A549 (cell line): ENCODE measurements at regions not wholly inside any gene's neighbourhood (a gene's known extent, or its start where the extent isn't known, plus 50 kb on each side); places are given as distances from the start of the nearest gene placed in this dataset.

Experiments
- ATAC-seq, 2 experiments: fragments of 200-7000 bp in 1 of 2; fragments of >200 bp in 1 of 2; cut with Nextera tagmentation in 1 of 2; cut with Tn5 transposase in 1 of 2; 3 replicates each; pipeline versions ENCODE4 v1.8.0 to v1.9.1; 2018 to 2020; ENCODE audit warnings: mild to moderate bottlenecking in 1 of 2, moderate library complexity in 1 of 2
- CTCF ChIA-PET: fragments of 300-600 bp; sonication (Branson Sonifier 250); formaldehyde crosslinking; extraction: SDS; loops from one replicate; lab custom pipeline; 2021; ENCODE audit warnings: antibody characterized with exemption, inconsistent platforms; lab: Yijun Ruan, JAX
- POLR2A ChIA-PET: fragments of 350-600 bp; formaldehyde crosslinking; extraction: SDS; loops from one replicate; lab custom pipeline; 2021; ENCODE audit warnings: antibody characterized with exemption, inconsistent platforms; lab: Yijun Ruan, JAX
- DNase-seq, 2 experiments: peaks; one replicate each; pipeline versions ENCODE4 v3.0.0 to v3.0.0-alpha.2; 2011 to 2016; ENCODE audit warnings: low read depth in 1 of 2, low spot score in 1 of 2
- FAIRE-seq: peaks from 2 replicates; lab custom pipeline; 2011; peaks lifted over from hg19 to GRCh38; lab: Jason Lieb, UNC
- H3K27ac ChIP-seq, 2 experiments: fragments of >200 bp; sonication (Bioruptor Twin); formaldehyde crosslinking; 3 replicates each; pipeline ENCODE4 v1.5.1; 2016 to 2017
- H3K4me1 ChIP-seq: fragments of >200 bp; sonication (Bioruptor Twin); formaldehyde crosslinking; 3 replicates; pipeline ENCODE4 v1.6.1; 2016
- H3K4me2 ChIP-seq: fragments of >200 bp; sonication (Bioruptor Twin); formaldehyde crosslinking; 3 replicates; pipeline ENCODE4 v1.6.1; 2016
- H3K4me3 ChIP-seq: fragments of >200 bp; sonication (Bioruptor Twin); formaldehyde crosslinking; 3 replicates; pipeline ENCODE4 v1.5.1; 2016
- H3K9me3 ChIP-seq: fragments of >200 bp; sonication (Bioruptor Twin); formaldehyde crosslinking; 3 replicates; pipeline ENCODE4 v1.6.1; 2016
- FOSB ChIP-seq: fragments of 250-450 bp; sonication (Bioruptor Pico); IDR thresholded peaks from 2 replicates; pipeline ENCODE4 v1.5.0; 2020; ENCODE audit warnings: mild to moderate bottlenecking, moderate library complexity
- FOSL2 ChIP-seq, 2 experiments: fragments of 450-650 bp in 1 of 2; fragments of >200 bp in 1 of 2; sonication (Bioruptor Twin) in 1 of 2; formaldehyde crosslinking; IDR thresholded peaks; 2 replicates each; pipeline versions ENCODE4 v1.5.0 to v1.6.1; 2016 to 2020; ENCODE audit warnings: mild to moderate bottlenecking in 1 of 2, moderate library complexity in 1 of 2
- FOXS1 ChIP-seq: fragments of 250-450 bp; sonication (Bioruptor Pico); IDR thresholded peaks from 2 replicates; pipeline ENCODE4 v1.5.0; 2020; ENCODE audit warnings: mild to moderate bottlenecking, moderate library complexity
- GATA3 ChIP-seq: IDR thresholded peaks from 2 replicates; pipeline ENCODE4 v1.6.1; 2012; ENCODE audit warnings: borderline replicate concordance
- HDAC2 ChIP-seq: fragments of 200-600 bp; sonication (generic); IDR thresholded peaks from 2 replicates; pipeline ENCODE4 v1.6.1; 2016
- HOXA7 ChIP-seq: fragments of 250-450 bp; sonication (Bioruptor Pico); IDR thresholded peaks from 2 replicates; pipeline ENCODE4 v1.5.0; 2020; ENCODE audit warnings: mild to moderate bottlenecking, moderate library complexity
- HOXB5 ChIP-seq: fragments of 250-450 bp; sonication (Bioruptor Pico); IDR thresholded peaks from 2 replicates; pipeline ENCODE4 v1.5.0; 2020; ENCODE audit warnings: mild to moderate bottlenecking, moderate library complexity
- JUN ChIP-seq, 2 experiments: fragments of >200 bp; sonication (Bioruptor Twin); formaldehyde crosslinking; IDR thresholded peaks; 2 replicates in 1 of 2; 3 replicates in 1 of 2; pipeline ENCODE4 v1.6.1; 2016 to 2017
- JUNB ChIP-seq: fragments of >200 bp; sonication (Bioruptor Twin); formaldehyde crosslinking; IDR thresholded peaks from 2 replicates; pipeline ENCODE4 v1.6.1; 2016
- KDM5A ChIP-seq: fragments of 200-600 bp; sonication (generic); IDR thresholded peaks from 2 replicates; pipeline ENCODE4 v1.6.1; 2016; ENCODE audit warnings: antibody characterized with exemption, mild to moderate bottlenecking
- POLR2AphosphoS2 ChIP-seq: conservative IDR thresholded peaks from 2 replicates; pipeline ENCODE4 v1.6.1; 2012; ENCODE audit warnings: low read length, improper control_type of control experiment, inconsistent platforms
- RAD21 ChIP-seq, 2 experiments: fragments of >200 bp in 1 of 2; sonication (Bioruptor Twin) in 1 of 2; formaldehyde crosslinking in 1 of 2; IDR thresholded peaks in 1 of 2; conservative IDR thresholded peaks in 1 of 2; 2 replicates in 1 of 2; 3 replicates in 1 of 2; pipeline ENCODE4 v1.6.1; 2012 to 2018; ENCODE audit warnings: inconsistent platforms in 1 of 2
- REST ChIP-seq: fragments of 200-600 bp; sonication (generic); IDR thresholded peaks from 2 replicates; pipeline ENCODE4 v1.6.1; 2016; ENCODE audit warnings: antibody characterized with exemption, mild to moderate bottlenecking, moderate library complexity
- RNF2 ChIP-seq: fragments of 200-600 bp; sonication (generic); IDR thresholded peaks from 2 replicates; pipeline ENCODE4 v1.6.1; 2016; ENCODE audit warnings: low read depth, mild to moderate bottlenecking, antibody characterized with exemption, moderate library complexity, borderline replicate concordance
- SREBF2 ChIP-seq: fragments of 450-650 bp; IDR thresholded peaks from 2 replicates; pipeline ENCODE4 v1.6.1; 2014; ENCODE audit warnings: mild to moderate bottlenecking, moderate library complexity
- TFCP2L1 ChIP-seq: fragments of 250-450 bp; sonication (Bioruptor Pico); IDR thresholded peaks from 2 replicates; pipeline ENCODE4 v1.5.0; 2021; ENCODE audit warnings: mild to moderate bottlenecking
- ZC3H11A ChIP-seq: fragments of 450-650 bp; IDR thresholded peaks from 2 replicates; pipeline ENCODE4 v1.6.1; 2014; ENCODE audit warnings: antibody characterized with exemption, mild to moderate bottlenecking
- ZFP36 ChIP-seq: fragments of 450-650 bp; IDR thresholded peaks from 2 replicates; pipeline ENCODE4 v1.6.1; 2014; ENCODE audit warnings: borderline replicate concordance; ENCODE audit not compliant: partially characterized antibody
- ZNF302 ChIP-seq: fragments of 250-450 bp; sonication (Bioruptor Pico); IDR thresholded peaks from 2 replicates; pipeline ENCODE4 v1.9.0; 2021; ENCODE audit warnings: inconsistent platforms, mild to moderate bottlenecking, moderate library complexity
- WGBS: methylation state at CpG from one replicate; pipeline ENCODE4 v1.1.6; 2017; ENCODE audit errors: missing lambda C conversion rate; 5-methylcytosine and 5-hydroxymethylcytosine counted together
- TF ChIP-seq, protein P1 (sequence below): fragments of >200 bp; sonication (Bioruptor Twin); formaldehyde crosslinking; IDR thresholded peaks from 3 replicates; pipeline ENCODE4 v1.6.1; 2016
- TF ChIP-seq, protein P2 (sequence below): fragments of >200 bp; sonication (Bioruptor Twin); formaldehyde crosslinking; IDR thresholded peaks from 3 replicates; pipeline ENCODE4 v1.5.1; 2016

GRCh38 chr20:40949346-40949745, 79.3 kb upstream of the TOP1 start:
- DNase-seq (no peak), ATAC-seq (no peak), FAIRE-seq (no peak)
- WGBS, result 0% methylated on average over 2 of the region's 2 CpGs
- no peaks in the 10 kb centered on the region for H3K4me1 ChIP-seq
- H3K4me3 ChIP-seq, result no peak overlapping the region
- POLR2A ChIA-PET, result no interaction called here
- no peak overlapping the region for H3K27ac ChIP-seq
- CTCF ChIA-PET, result interaction anchor here (1.6 kb wide), 1 partner anchor 13 kb away, joined by 5 read pairs; no protein-coding TSS in a partner anchor
- H3K9me3 ChIP-seq, result peaks cover 6% of the 10 kb centered on the region; the same call in 1 of the 3 replicates
- TF ChIP-seq GATA3 (no peak), REST (no peak), RNF2 (no peak), ZFP36 (no peak), ZNF302 (CRISPR knock-in tag) (no peak), HOXA7 (CRISPR knock-in tag) (no peak), ZC3H11A (no peak), JUNB (no peak), TFCP2L1 (CRISPR knock-in tag) (no peak), HDAC2 (no peak), RAD21 (conservative IDR thresholded peaks at IDR 0.05 in 1 of 2, IDR thresholded peaks at IDR 0.05 in 1 of 2) (no peak)
- no peak overlapping the region for H3K4me2 ChIP-seq

DNA sequence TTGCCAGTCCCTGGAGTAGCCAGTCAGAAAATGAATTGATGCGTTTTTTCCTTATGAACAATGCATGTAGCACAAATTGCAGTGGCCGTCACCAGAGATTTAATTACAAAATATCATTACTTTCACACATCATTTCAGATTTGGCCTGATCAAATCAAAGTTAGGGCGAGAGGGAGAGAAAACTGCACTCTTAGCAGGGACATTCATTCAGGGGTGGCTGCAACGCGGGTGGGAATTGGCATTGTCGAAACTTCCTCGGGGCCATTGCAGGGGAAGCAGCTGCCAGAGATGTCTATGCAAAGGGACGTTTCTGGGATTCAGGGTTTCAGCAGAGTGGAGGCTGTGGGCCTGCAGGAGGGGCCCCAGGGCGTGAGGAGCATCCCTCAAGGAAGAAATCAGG, 76.5 kb upstream of the TOP1 start:
- WGBS, result 38% methylated on average over 9 of the region's 9 CpGs
- TF ChIP-seq SREBF2 (no peak), GATA3 (no peak), ZC3H11A (no peak), FOXS1 (CRISPR knock-in tag) (no peak), KDM5A (no peak)
- TF ChIP-seq, all 56 proteins: peak for 0
- H3K27ac ChIP-seq, result no peak overlapping the region
- ChIA-PET POLR2A (no interaction called here), CTCF (interaction anchor here (0.9 to 4.1 kb wide), 5 partner anchors 11 to 1683 kb away, joined by 3 to 54 read pairs (median 5); no protein-coding TSS in a partner anchor)
- no peak for DNase-seq
- H3K9me3 ChIP-seq, result peaks cover 9% of the 10 kb centered on the region; the same call in 2 of the 3 replicates
- ATAC-seq, result no peak
- no peak overlapping the region for H3K4me2 ChIP-seq
- FAIRE-seq, result no peak
- H3K4me1 ChIP-seq, result no peaks in the 10 kb centered on the region
- H3K4me3 ChIP-seq, result no peak overlapping the region

GRCh38 chr20:40953416-40953815, 75.2 kb upstream of the TOP1 start:
- WGBS, result 17% methylated on average over 2 of the region's 2 CpGs

More at GRCh38 chr20:40953416-40953815, 75.2 kb upstream of the TOP1 start:
- Histone ChIP-seq H3K4me2 (no peak overlapping the region), H3K4me1 (no peaks in the 10 kb centered on the region), H3K4me3 (no peak overlapping the region), H3K9me3 (peaks cover 9% of the 10 kb centered on the region; the same call in 2 of the 3 replicates), H3K27ac (no peak overlapping the region)
- ChIA-PET POLR2A (no interaction called here), CTCF (interaction anchor here (0.7 to 4.1 kb wide), 6 partner anchors 7 to 1684 kb away, joined by 3 to 54 read pairs (median 6); no protein-coding TSS in a partner anchor)
- ATAC-seq (no peak), DNase-seq (no peak), FAIRE-seq (no peak)
- TF ChIP-seq, protein P1, sequence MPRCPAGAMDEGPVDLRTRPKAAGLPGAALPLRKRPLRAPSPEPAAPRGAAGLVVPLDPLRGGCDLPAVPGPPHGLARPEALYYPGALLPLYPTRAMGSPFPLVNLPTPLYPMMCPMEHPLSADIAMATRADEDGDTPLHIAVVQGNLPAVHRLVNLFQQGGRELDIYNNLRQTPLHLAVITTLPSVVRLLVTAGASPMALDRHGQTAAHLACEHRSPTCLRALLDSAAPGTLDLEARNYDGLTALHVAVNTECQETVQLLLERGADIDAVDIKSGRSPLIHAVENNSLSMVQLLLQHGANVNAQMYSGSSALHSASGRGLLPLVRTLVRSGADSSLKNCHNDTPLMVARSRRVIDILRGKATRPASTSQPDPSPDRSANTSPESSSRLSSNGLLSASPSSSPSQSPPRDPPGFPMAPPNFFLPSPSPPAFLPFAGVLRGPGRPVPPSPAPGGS, result no peak
- TF ChIP-seq, protein P2, sequence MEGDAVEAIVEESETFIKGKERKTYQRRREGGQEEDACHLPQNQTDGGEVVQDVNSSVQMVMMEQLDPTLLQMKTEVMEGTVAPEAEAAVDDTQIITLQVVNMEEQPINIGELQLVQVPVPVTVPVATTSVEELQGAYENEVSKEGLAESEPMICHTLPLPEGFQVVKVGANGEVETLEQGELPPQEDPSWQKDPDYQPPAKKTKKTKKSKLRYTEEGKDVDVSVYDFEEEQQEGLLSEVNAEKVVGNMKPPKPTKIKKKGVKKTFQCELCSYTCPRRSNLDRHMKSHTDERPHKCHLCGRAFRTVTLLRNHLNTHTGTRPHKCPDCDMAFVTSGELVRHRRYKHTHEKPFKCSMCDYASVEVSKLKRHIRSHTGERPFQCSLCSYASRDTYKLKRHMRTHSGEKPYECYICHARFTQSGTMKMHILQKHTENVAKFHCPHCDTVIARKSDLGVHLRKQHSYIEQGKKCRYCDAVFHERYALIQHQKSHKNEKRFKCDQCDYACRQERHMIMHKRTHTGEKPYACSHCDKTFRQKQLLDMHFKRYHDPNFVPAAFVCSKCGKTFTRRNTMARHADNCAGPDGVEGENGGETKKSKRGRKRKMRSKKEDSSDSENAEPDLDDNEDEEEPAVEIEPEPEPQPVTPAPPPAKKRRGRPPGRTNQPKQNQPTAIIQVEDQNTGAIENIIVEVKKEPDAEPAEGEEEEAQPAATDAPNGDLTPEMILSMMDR, result no peak
- TF ChIP-seq JUN (IDR thresholded peaks at IDR 0.05), result no peak
- no peak for TF ChIP-seq SREBF2
- no peak for TF ChIP-seq POLR2AphosphoS2
- no peak for TF ChIP-seq HOXB5 (CRISPR knock-in tag)
- no peak for TF ChIP-seq FOSL2 (IDR thresholded peaks at IDR 0.05)
- no peak for TF ChIP-seq FOSL2 (CRISPR knock-in tag; IDR thresholded peaks at IDR 0.05)
- no peak for TF ChIP-seq FOSB (CRISPR knock-in tag)
